ENCODE measurements at regions not wholly inside any gene's neighbourhood (a gene's known extent, or its start where the extent isn't known, plus 50 kb on each side); places are given as distances from the start of the nearest gene placed in this dataset.

DNA sequence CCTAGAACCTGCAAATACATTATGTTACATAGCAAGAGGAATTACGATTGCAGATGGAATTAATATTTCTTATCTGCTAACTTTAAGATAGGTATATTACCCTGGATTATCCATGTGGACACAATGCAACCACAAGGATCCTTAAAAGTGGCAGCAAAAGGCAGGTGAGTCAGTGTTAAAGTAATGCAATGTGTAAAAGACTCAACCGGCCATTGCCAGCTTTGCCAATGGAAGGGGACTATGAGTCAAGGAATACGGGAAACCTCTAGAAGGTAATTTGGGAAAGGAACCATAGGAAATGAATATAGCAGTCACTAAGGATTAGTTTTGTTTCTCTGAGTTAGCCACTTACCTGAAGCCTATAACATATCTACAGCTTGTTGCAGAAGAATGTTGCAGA, 692.1 kb upstream of the ZP4 start:
- TF ChIP-seq, protein P1, sequence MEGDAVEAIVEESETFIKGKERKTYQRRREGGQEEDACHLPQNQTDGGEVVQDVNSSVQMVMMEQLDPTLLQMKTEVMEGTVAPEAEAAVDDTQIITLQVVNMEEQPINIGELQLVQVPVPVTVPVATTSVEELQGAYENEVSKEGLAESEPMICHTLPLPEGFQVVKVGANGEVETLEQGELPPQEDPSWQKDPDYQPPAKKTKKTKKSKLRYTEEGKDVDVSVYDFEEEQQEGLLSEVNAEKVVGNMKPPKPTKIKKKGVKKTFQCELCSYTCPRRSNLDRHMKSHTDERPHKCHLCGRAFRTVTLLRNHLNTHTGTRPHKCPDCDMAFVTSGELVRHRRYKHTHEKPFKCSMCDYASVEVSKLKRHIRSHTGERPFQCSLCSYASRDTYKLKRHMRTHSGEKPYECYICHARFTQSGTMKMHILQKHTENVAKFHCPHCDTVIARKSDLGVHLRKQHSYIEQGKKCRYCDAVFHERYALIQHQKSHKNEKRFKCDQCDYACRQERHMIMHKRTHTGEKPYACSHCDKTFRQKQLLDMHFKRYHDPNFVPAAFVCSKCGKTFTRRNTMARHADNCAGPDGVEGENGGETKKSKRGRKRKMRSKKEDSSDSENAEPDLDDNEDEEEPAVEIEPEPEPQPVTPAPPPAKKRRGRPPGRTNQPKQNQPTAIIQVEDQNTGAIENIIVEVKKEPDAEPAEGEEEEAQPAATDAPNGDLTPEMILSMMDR (conservative IDR thresholded peaks at IDR 0.05): no peak
- no peak for TF ChIP-seq EZH2 (IDR thresholded peaks at IDR 0.05; ENCODE audit: low read depth)
